ENCODE measurements at regions not wholly inside any gene's neighbourhood (a gene's known extent, or its start where the extent isn't known, plus 50 kb on each side); places are given as distances from the start of the nearest gene placed in this dataset.
"Not testable (repeated sequence)": the region's sequence is repeated elsewhere in the genome, so short reads cannot be mapped to it uniquely, and the experiment has no call there.

DNA sequence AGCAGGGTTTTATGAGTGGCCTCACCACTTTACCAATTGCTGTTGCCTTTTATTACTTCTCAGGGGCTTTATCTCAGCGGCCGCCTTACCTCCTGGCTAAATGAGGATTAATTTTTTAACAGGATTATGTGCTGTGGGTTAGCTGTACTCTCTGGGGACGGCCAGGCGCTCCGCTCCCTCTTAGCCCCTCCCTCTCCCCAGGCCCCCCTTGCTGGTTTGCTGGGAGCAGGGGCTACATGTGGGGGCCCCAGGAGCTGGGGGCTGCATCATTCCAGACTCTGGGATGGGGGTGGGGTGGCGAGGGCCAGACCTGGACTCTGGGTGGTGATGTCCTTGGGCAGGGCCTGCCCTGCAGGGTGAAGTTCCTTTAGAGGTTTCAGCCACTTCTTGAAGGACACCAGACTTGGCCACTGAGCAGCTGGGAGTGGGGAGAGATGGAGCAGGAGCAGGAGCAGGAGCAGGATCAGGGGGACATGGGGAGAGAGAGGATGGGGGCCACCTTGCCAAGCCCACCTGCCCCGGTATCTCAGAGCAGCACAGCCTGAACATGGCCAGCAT is 196.1 kb downstream of the GOLGA6L6 start:
- in situ Hi-C loops (cut with HindIII; ENCODE audit: low pct_unique_long_range_greater_than_20kb, low sequenced_read_pairs) = no loop called here

DNA sequence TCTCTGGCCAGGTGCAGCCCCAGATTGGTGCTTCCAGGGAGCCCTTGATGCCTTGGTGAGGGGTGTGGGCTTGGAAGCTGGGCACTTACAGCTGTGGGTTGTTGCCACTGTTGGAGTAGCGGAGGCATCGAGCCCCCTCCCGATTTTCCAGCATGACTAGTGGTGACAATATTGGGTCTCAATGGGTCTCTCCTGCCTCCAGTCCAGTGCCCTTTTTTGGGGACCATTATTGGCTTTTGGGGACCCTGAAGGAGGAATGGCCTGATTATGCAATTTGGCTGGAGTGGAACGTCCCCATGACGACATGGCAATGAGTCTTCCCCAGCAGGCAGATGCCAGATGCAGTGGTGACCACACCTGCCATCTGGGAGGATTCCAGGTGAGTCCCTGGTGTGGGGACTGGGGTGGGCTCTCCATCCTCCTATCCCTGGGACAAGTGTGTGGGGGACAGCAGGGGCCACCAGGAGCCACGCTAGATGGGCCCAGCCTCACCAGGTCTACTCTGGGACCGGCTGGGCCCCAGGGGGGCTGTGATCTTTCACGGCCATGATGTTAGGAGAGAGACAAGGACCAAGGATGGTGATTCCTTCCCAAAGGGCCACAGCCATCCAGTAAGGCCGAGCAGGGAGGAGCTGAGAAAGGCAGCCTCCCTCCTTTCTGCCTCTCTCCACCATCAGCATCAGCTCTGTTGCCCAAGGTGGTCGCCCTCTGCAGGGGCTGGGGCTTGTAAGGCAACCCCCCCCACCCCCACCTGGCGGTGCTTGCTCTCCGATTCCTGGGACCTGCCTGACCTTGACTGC is 196.8 kb downstream of the GOLGA6L6 start:
- no peak for TF ChIP-seq JUND (IDR thresholded peaks at IDR 0.05; ENCODE audit: low read depth)
- DNase-seq (ENCODE audit: low read depth in 1 of 2, low spot score in 1 of 2) = no peak
- in situ Hi-C loops (cut with HindIII; ENCODE audit: low pct_unique_long_range_greater_than_20kb, low sequenced_read_pairs) = no loop called here

More for the DNA sequence above, 196.1 kb downstream of the GOLGA6L6 start:
- TF ChIP-seq JUND (IDR thresholded peaks at IDR 0.05; ENCODE audit: low read depth) = no peak
- no peak for DNase-seq (ENCODE audit: low read depth in 1 of 2, low spot score in 1 of 2)

DNA sequence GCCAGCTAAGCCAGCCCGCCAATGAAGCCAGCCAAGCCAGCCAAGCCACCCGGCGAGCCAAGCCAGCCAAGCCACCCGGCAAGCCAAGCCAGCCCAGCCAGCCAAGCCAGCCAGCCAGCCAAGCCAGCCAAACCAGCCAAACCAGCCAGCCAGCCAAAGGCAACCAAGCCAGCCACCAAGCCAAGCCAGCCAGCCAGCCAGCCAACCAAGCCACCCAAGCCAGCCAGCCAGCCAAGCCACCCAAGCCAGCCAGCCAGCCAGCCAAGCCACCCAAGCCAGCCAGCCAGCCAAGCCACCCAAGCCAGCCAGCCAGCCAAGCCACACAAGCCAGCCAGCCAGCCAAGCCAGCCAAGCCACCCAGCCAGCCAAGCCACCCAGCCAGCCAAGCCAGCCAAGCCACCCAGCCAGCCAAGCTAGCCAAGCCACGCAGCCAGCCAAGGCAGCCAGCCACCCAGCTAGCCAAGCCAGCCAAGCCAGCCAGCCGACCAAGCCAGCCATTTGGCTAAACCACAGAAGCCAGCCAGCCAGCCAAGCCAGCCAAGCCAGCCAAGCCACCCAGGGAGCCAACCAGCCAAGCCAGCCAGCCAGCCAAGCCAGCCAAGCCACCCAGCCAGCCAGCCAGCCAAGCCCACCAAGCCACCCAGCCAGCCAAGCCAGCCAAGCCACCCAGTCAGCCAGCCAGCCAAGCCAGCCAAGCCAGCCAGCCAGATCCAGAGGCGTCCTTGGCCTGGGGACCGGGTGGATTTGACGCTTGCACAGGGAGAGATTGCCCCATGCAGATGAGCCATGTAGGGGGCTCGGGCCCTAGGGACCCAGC is 198.0 kb downstream of the GOLGA6L6 start:
- DNase-seq (ENCODE audit: low read depth in 1 of 2, low spot score in 1 of 2); in situ Hi-C loops (cut with HindIII; ENCODE audit: low pct_unique_long_range_greater_than_20kb, low sequenced_read_pairs): not testable (repeated sequence)

DNA sequence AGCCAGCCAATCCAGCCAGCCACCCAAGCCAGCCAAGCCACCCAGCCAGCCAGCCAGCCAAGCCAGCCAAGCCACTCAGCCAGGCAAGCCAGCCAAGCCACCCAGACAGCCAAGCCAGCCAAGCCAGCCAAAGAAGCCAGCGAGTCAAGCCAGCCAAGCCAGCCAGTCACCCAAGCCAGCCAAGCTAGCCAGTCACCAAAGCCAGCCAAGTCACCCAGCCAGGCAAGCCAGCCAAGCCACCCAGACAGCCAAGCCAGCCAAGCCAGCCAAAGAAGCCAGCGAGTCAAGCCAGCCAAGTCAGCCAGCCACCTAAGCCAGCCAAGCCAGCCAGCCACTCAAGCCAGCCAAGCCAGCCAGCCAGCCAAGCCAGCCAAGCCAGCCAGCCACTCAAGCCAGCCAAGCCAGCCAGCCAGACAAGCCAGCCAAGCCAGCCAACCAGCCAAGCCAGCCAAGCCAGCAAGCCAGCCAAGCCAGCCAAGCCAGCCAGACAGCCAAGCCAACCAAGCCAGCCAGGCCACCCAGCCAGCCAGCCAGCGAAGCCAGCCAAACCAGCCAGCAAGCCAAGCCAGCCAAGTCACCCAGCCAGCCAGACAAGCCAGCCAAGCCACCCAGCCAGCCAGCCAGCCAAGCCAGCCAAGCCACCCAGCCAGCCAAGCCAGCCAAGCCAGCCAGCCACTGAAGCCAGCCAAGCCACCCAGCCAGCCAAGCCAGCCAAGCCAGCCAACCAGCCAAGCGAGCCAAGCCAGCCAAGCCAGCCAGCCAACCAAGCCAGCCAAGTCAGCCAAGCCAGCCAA is 198.8 kb downstream of the GOLGA6L6 start:
- in situ Hi-C loops (cut with HindIII; ENCODE audit: low pct_unique_long_range_greater_than_20kb, low sequenced_read_pairs) = not testable (repeated sequence)

DNA sequence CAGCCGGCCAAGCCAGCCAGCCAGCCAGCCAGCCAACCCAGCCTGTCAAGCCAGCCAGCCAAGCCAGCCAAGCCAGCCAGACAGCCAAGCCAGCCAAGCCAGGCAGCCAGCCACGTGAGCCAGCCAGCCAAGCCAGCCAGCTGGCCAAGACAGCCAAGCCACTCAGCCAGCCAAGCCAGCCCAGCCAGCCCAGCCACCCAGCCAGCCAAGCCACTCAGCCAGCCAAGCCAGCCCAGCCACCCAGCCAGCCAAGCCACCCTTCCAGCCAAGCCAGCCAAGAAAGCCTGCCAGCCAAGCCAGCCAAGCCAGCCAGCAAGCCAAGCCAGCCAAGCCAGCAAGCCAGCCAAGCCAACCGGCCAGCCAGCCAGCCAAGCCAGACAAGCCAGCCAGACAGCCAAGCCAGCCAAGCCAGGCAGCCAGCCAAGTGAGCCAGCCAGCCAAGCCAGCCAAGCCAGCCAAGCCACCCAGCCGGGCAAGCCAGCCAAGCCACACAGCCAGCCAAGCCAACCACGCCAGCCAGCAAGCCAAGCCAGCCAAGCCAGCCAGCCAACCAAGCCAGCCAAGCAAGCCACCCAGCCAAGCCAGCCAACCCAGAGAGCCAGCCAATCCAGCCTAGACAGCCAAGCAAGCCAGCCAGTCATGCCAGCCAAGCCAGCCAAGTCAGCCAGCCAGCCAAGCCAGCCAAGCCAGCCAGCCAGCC is 199.5 kb downstream of the GOLGA6L6 start:
- peak in 1 of 2 experiments; percentile 64 for DNase-seq (ENCODE audit: low read depth in 1 of 2, low spot score in 1 of 2)
- no peak for TF ChIP-seq JUND (IDR thresholded peaks at IDR 0.05; ENCODE audit: low read depth)
- in situ Hi-C loops (cut with HindIII; ENCODE audit: low pct_unique_long_range_greater_than_20kb, low sequenced_read_pairs) = no loop called here

More for the DNA sequence above, 198.8 kb downstream of the GOLGA6L6 start:
- DNase-seq (ENCODE audit: low read depth in 1 of 2, low spot score in 1 of 2) = not testable (repeated sequence)

DNA sequence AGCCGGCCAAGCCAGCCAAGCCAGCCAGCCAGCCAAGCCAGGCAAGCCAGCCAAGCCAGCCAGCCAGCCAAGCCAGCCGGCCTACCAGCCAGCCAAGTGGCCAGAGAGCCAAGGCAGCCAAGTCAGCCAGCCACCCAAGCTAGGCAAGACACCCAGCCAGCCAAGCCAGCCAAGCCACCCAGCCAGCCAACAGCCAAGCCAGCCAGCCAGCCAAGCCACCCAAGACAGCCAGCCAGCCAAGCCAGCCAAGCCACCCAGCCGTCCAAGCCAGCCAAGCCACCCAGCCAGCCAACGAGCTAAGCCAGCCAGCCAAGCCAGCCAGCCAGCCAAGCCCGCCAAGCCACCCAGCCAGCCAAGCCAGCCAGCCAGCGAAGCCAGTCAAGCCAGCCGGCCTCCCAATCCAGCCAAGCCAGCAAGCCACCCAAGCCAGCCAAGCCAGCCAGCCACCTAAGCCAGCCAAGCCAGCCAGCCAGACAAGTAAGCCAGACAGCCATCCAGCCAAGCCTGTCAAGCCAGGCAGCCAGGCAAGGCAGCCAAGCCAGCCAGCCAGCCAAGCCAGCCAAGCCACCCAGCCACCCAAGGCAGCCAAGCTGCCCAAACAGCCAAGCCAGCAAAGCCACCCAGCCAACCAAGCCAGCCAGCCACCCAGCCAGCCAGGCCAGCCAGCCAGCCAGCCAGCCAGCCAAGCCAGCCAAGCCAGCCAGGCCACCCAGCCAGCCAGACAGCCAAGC is 200.5 kb downstream of the GOLGA6L6 start:
- DNase-seq (ENCODE audit: low read depth in 1 of 2, low spot score in 1 of 2) = peak in 1 of 2 experiments; percentile 62
- in situ Hi-C loops (cut with HindIII; ENCODE audit: low pct_unique_long_range_greater_than_20kb, low sequenced_read_pairs) = no loop called here
- TF ChIP-seq JUND (IDR thresholded peaks at IDR 0.05; ENCODE audit: low read depth) = no peak

DNA sequence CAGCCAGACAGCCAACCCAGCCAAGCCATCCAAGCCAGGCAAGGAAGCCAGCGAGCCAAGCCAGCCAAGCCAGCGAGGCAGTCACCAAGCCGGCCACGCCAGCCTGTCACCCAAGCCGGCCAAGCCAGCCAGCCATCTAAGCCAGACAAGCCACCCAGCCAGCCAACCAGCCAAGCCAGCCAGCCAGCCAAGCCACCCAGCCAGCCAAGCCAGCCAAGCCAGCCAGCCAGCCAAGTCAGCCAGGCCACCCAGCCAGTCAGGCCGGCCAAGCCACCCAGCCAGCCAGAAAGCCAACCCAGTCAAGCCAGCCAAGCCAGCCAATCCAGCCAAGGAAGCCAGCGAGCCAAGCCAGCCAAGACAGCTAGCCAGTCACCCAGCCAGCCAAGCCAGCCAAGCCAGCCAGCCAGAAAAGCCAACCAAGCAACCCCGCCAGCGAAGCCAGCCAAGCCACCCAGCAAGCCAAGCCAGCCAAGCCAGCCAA is 201.2 kb downstream of the GOLGA6L6 start:
- in situ Hi-C loops (cut with HindIII; ENCODE audit: low pct_unique_long_range_greater_than_20kb, low sequenced_read_pairs) = no loop called here
- peak in 1 of 2 experiments; percentile 72 for DNase-seq (ENCODE audit: low read depth in 1 of 2, low spot score in 1 of 2)
- no peak for TF ChIP-seq JUND (IDR thresholded peaks at IDR 0.05; ENCODE audit: low read depth)

DNA sequence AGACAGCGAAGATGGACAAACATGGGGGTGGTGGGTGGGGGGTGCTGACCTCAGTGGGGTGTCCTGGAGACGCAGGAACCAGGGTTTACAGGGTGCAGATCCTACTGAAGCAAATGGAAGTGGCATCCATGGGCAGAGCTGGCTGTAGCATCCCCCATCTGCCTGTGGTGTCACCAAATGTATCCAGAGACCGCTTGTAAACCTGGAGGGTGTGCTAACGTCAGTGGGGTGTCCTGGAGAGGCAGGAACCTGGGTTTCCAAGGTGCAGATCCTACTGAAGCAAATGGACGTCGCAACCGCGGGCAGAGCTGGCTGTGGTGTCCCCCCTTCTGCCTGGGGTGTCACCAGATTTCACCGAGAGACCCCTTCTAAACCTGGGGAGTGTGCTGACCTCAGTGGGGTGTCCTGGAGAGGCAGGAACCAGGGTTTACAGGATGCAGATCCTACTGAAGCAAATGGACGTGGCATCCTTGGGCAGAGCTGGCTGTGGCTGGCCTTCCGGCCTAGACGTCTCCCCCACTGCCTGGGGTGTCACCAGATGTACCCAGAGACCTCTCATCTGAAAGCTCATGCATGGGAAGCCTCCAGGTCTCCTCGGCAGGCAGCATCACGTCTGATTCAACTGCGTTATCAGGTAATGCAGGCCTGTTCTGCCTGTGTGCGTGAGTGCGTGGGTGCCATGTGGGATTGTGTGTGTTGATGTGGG is 202.4 kb downstream of the GOLGA6L6 start:
- DNase-seq (ENCODE audit: low read depth in 1 of 2, low spot score in 1 of 2); in situ Hi-C loops (cut with HindIII; ENCODE audit: low pct_unique_long_range_greater_than_20kb, low sequenced_read_pairs): not testable (repeated sequence)

DNA sequence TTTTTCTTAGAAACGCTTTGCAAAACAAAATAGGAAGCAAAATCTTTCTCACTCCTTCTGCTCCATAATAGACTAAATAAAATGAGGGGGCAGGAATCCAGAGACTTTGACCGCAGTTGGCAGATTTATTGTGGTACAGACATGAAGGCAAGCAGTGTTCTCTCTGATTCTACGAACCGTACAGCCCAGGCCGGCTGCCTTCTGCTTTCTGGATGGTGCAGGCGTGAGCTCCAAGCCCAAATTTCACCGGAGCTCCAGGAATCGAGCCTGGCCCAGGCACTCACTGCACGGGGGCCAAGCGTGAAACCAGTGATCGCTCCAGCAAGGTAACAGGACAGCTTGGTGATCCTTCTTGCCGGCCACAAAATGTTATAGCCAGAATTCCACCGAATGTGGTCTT is 202.9 kb downstream of the GOLGA6L6 start:
- DNase-seq (ENCODE audit: low read depth in 1 of 2, low spot score in 1 of 2); in situ Hi-C loops (cut with HindIII; ENCODE audit: low pct_unique_long_range_greater_than_20kb, low sequenced_read_pairs): not testable (repeated sequence)

DNA sequence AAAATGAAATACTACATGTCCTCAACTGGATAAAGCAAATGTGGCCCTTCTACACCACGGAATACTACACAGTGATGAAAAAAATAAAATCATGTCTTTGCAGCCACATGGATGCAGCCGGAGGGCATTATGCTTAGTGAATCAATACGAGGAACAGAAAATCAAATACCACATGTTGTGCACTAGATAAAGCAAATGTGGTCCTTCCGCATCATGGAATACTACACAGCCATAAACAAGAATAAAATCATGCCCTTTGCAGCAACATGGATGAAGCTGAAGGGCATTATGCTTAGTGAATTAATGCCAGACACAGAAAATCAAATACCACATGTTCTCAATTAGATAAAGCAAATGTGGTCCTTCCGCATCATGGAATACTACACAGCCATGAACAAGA is 204.4 kb downstream of the GOLGA6L6 start:
- in situ Hi-C loops (cut with HindIII; ENCODE audit: low pct_unique_long_range_greater_than_20kb, low sequenced_read_pairs); DNase-seq (ENCODE audit: low read depth in 1 of 2, low spot score in 1 of 2): not testable (repeated sequence)

DNA sequence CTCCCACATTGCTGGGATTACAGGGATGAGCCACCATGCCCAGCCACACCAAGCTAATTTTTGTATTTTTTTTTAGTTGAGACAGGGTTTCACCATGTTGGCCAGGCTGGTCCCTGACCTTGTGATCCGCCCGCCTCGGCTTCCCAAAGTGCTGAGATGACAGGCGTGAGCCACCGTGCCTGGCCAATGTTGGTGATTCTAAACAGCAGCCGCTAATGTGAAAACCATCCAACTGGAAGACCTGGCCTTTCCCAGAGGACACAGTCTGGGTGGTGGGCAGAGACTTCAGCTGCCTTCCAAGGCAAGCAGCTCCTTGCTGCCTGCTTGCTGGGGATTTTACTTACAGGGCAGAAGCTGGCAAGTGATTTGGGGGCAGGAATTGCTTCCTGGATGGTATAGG is 207.1 kb downstream of the GOLGA6L6 start:
- in situ Hi-C loops (cut with HindIII; ENCODE audit: low pct_unique_long_range_greater_than_20kb, low sequenced_read_pairs); DNase-seq (ENCODE audit: low read depth in 1 of 2, low spot score in 1 of 2): not testable (repeated sequence)

DNA sequence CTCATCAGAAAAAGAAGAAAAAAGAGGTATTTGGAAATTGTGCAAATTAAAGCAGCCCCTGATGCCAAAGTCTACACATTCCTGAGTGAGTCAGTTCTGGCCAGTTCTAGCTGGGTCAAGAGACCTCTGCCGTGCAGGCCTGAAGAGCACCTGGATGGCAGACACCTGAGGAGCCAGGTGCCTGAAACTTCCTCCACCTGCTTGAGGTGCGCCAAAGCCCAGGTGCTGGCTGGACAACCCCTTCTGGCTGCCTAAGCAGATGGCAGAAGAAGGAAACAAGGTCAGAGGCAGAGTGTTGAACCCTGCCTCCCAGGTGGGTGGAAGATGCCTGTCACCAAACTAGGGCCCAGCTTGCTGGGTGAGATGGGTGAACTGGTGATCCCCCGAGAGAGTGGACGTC is 215.8 kb downstream of the GOLGA6L6 start:
- DNase-seq (ENCODE audit: low read depth in 1 of 2, low spot score in 1 of 2); in situ Hi-C loops (cut with HindIII; ENCODE audit: low pct_unique_long_range_greater_than_20kb, low sequenced_read_pairs): not testable (repeated sequence)

DNA sequence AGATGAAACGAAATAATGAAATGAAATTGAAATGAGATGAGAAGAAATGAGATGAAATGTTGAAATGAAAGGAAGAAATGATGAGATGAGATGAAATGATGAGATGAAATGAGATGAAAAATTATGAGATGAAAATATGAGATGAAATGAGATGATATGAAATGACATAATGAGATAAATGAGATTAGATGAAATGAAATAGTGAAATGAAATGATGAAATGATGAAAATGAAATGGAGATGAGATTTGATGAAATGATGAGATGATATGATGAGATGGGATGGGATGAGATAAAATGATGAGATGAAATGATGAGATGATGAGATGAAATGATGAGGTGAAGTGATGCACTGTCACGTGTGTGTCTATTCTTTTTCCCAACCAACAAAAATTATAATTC is 224.5 kb downstream of the GOLGA6L6 start:
- DNase-seq (ENCODE audit: low read depth in 1 of 2, low spot score in 1 of 2); in situ Hi-C loops (cut with HindIII; ENCODE audit: low pct_unique_long_range_greater_than_20kb, low sequenced_read_pairs): not testable (repeated sequence)

DNA sequence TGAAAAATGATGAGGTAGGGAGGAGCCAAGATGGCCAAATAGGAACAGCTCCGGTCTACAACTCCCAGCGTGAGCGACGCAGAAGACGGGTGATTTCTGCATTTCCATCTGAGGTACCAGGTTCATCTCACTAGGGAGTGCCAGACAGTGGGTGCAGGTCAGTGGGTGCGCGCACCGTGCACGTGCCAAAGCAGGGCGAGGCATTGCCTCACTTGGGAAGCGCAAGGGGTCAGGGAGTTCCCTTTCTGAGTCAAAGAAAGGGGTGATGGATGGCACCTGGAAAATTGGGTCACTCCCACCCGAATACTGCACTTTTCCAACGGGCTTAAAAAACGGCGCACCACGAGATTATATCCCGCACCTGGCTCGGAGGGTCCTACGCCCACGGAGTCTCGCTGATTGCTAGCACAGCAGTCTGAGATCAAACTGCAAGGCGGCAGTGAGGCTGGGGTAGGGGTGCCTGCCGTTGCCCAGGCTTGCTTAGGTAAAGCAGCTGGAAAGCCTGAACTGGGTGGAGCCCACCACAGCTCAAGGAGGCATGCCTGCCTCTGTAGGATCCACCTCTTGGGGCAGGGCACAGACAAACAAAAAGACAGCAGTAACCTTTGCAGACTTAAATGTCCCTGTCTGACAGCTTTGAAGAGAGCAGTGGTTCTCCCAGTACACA is 230.5 kb downstream of the GOLGA6L6 start:
- in situ Hi-C loops (cut with HindIII; ENCODE audit: low pct_unique_long_range_greater_than_20kb, low sequenced_read_pairs); DNase-seq (ENCODE audit: low read depth in 1 of 2, low spot score in 1 of 2): not testable (repeated sequence)
